KBM-7 (cell line): ENCODE measurements at regions not wholly inside any gene's neighbourhood (a gene's known extent, or its start where the extent isn't known, plus 50 kb on each side); places are given as distances from the start of the nearest gene placed in this dataset.
A peak's percentile ranks its signal among the peaks of the same experiment; 100 is the strongest.

ENCODE experiments used
- DNase-seq: peaks from one replicate; pipeline ENCODE4 v3.0.0-alpha.2; 2015
- in situ Hi-C: fragments of 300-500 bp; cut with MboI; formaldehyde crosslinking; loops from 2 replicates; pipeline ENCODE4 v1.14.3; 2020; ENCODE audit warnings: low sequenced_read_pairs, low pct_unique_long_range_greater_than_20kb, mixed read lengths

- in situ Hi-C loops: no loop called here
- no peak for DNase-seq
These were observed 190.1 kb upstream of the DMRT1 start for GRCh38 chr9:651371-651770.

DNA sequence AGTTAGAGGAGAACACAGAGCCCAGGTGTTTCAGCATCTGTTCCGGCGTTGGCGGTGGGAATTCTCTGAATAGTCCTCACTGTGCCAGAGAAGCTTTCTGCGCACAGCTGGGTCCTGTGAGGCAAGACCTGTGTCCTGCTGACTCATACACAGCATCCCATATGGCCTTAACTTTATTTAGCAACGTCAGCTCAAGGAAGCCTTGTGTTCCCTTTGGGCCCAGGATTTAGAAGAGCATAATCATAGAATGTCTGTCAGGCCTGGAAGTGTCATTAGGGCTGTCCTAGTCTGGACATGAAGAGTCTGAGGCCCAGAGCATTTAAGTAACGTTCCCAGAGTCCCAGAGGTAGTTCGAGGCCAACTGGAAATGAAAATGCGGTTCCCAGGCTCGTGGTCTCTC lies 188.6 kb upstream of the DMRT1 start:
- DNase-seq: no peak
- in situ Hi-C loops: no loop called here

DNA sequence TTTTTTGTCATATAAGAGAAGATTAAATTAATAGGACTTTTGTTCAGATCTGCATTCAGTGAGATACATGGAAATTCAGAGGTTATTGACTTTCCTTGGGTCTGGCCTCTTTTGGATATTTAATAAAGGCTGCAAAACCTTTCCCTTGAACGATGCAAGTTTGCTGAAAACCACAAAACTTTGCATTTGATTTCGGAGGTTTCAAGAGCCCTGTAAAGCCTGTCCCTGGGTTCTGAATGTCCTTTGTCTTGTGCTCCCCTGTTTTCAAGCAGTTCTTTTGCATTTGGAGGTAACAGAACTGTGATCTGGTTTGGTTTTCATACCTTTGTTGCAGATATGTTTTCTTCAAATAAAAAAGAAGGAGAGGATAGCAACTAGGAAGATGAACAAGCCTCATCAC lies 188.1 kb upstream of the DMRT1 start:
- no peak for DNase-seq
- in situ Hi-C loops: no loop called here

GRCh38 chr9:653856-654387 lies 187.6 kb upstream of the DMRT1 start:
- in situ Hi-C loops: no loop called here
- no peak for DNase-seq

DNA sequence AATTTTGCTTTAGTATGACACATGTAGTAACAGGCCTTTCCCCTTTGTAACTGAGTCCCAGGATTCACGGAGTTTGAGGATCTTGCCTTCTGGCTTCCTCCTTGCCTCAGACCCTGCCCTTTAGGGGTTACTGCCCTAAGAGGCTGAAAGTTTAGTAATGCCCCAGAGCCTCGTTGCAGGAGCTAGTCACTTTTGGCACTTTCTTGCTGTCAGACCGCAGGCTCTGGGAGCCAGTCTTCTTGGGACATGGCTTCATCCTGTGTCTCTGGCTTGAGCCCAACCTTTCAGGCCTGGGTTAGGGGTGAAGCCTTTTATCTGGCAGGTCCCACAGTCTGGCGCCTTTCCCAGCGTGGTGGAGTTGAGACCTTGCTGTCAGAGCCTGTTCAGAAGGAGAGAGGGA lies 185.6 kb upstream of the DMRT1 start:
- in situ Hi-C loops: no loop called here
- DNase-seq: no peak

DNA sequence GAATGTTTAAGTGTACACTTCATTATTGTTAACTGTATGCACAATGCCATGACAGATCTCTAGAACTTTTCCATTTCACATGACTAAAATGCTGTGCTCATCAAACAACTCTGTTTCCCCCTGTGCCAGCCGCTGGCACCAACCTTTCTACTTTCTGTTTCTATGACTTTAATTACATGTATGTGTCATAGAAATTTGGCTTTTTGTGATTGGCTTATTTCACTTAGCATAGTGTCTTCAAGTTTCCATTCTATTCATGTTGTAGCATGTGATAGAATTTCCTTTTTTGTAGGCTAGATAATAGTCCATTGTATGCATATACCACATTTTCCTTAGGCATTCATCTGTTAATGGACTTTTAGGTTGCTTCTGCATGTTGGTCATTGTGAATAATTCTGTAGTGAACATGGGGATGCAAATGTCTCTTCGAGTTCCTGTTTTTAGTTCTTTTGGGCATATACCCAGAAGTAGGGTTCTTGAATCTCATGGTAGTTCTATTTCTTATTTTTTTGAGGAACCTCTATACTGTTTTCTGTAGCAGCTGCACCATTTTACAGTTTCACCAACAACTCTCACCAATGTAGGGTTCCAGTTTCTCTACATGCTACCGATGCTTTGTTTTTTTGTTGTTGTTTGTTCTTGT lies 184.4 kb upstream of the DMRT1 start:
- in situ Hi-C loops: no loop called here
- peak; percentile 42 for DNase-seq

GRCh38 chr9:659286-659685 lies 182.2 kb upstream of the DMRT1 start:
- DNase-seq: no peak
- in situ Hi-C loops: no loop called here

DNA sequence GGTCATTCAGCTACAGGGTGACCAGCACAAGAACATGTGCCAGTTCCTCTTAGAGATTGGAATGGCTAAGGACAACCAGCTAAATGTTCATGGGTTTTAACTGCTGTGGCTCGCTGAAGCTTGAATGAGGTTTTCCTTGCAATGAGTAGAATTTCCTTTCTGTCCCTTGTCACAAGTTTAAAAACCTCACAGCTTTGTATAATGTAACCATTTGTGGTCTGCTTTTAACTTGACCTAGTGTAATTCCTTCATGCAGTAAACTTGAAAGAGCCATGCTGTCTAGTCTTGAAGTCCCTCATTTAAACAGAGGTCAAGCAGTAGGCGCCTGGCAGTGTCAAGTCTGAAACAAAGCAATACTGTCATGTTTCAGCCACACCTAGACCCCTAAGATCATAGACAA lies 181.3 kb upstream of the DMRT1 start:
- no peak for DNase-seq
- in situ Hi-C loops: no loop called here

GRCh38 chr9:663541-663940 lies 178.0 kb upstream of the DMRT1 start:
- DNase-seq: no peak
- in situ Hi-C loops: no loop called here

DNA sequence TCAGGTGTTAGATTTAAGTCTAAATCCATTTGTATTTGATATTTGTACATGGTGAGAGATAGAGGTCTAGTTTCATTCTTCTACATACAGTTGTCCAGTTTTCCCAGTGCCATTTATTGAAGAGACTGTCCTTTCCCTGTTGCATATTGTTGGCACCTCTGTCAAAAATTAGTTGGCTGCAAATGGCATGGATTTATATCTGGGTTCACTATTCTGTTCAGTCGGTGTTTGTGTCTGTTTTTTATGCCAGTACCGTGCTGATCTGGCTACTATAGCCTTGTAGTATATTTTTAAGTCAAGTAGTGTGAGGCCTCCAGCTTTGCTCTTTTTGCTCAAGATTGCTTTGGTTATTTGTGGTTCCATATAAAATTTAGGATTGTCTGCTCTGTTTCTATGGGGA lies 176.2 kb upstream of the DMRT1 start:
- in situ Hi-C loops: no loop called here
- no peak for DNase-seq

DNA sequence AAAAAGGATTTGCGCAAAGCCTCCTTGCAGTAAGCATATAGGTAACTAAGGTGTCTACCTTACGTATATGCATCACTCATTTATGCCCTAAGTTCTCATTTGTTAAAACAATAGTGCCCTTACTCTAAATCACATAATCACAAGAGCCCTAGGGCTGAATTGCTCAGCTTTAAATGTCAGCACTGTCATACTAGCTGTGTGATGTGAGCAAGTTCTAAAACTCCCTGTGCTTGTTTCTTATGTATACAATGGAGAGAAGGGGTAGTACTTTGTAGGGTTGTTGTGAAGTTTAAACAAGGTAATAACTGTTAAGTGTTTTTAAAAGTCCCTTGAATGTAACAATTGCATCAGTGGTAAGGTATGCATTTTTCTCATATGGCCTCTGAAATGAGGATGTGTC lies 169.5 kb upstream of the DMRT1 start:
- in situ Hi-C loops: loop anchor here (10.0 kb wide), 1 partner anchor 53 kb away; no protein-coding TSS in a partner anchor
- no peak for DNase-seq

DNA sequence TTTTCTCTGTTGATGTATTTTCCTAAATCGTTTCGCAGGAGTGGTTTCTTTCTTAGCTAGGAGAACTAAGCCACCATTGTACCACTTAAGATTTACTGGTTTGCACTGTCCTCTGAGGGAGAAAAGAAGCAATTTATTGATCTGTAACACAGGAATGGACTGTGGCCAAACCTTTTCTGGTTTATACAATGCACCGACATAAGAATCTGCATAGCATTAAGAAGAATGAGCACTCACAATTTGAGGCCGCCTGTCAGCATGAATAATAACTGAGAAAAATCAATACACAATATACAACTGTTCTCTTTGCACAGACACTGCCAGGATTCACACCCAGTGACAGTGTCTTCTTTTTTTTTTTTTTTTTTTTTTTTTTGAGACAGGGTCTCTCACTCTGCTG lies 168.6 kb upstream of the DMRT1 start:
- DNase-seq: no peak

GRCh38 chr9:673264-673965 lies 168.1 kb upstream of the DMRT1 start:
- no peak for DNase-seq
- in situ Hi-C loops: loop anchor here (10.0 kb wide), 1 partner anchor 51 kb away; no protein-coding TSS in a partner anchor

More for the DNA sequence above, 168.6 kb upstream of the DMRT1 start:
- in situ Hi-C loops: loop anchor here (10.0 kb wide), 1 partner anchor 52 kb away; no protein-coding TSS in a partner anchor

GRCh38 chr9:673966-674526 lies 167.5 kb upstream of the DMRT1 start:
- DNase-seq: no peak
- in situ Hi-C loops: loop anchor here (10.0 kb wide), 1 partner anchor 51 kb away; no protein-coding TSS in a partner anchor

GRCh38 chr9:675697-676370 lies 165.7 kb upstream of the DMRT1 start:
- DNase-seq: no peak
- in situ Hi-C loops: loop anchor here (10.0 kb wide), 1 partner anchor 49 kb away; no protein-coding TSS in a partner anchor

DNA sequence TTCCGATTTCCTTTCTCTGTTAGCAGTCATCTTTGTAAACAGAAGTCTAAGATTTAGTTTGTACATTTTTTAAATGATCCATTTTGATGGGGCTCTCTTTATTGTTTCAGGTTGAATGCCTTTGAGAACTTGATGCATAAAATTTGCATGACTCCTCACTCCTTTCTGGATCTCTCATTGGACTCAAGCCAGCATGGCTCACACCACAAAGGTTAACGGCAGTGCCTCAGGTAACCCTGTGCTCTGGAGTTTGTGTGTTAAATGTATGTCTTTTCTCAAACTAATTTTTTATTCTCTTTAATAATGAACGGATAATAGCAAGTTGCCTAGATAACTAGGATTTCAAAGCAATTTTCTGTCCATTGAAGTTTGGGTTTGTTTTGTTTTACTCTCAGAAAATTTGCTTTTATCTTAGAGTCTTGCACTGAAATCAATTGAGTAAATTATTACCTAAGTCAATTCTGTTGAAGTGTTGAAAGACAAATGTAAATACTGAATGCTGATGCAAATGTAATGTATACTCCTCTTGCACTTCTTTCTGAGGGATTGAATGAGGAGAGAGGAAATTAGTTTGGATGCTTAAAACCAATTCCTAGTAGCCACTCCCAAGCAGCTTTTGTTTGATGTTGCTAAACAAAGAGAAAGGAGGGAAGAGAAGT lies 164.6 kb upstream of the DMRT1 start:
- in situ Hi-C loops: loop anchor here (10.0 kb wide), 1 partner anchor 48 kb away; no protein-coding TSS in a partner anchor
- no peak for DNase-seq

DNA sequence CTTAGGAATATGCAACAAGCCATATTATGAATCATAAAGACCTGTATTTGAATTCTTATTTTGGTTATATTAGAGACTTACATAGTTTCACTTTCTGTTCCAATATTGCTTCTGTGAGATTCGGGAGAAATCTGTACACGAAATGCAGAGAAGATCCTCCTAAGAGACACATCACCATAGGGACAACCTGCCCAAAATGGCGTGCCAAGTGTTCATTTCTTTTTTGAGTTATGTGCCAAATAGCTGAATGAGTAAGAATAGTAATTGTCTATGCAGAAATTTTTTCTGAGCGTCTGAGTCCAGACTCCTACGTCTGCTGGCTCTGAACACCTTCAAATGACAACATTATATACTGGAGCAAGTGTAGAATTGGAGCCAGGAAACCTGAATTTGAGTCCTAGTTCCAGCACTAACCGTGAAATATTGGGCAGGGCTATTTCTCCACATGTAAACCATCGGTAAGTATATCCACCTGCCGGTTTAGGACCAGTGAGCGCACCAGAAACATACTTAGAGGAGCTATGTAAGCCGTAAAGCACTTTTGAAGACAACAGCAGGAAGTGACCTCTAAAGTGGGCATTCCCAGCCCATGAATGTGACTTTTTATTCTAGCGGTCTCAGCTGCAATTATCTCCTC lies 163.9 kb upstream of the DMRT1 start:
- in situ Hi-C loops: loop anchor here (10.0 kb wide), 1 partner anchor 47 kb away; no protein-coding TSS in a partner anchor
- no peak for DNase-seq

DNA sequence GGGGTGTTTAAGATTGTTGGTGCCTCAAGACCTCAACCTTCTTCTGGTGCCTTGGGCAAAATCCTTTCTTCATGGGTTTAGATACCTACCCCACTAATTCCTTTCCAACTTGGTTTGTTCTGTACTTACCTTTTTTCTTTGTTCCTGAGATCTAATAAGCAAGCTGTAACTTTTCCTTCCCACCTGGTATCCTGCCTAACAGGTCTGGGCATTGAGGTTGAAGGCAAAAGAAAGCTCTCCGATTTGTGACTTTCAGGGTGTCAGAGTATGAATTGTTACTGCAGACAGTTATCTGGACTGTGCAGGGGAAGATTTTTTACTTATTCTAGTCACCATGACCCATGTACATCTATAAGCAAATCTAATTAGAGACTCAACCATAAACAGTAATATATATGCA lies 162.6 kb upstream of the DMRT1 start:
- in situ Hi-C loops: loop anchor here (10.0 kb wide), 1 partner anchor 46 kb away; no protein-coding TSS in a partner anchor
- DNase-seq: no peak
